ENCODE measurements at regions not wholly inside any gene's neighbourhood (a gene's known extent, or its start where the extent isn't known, plus 50 kb on each side); places are given as distances from the start of the nearest gene placed in this dataset.
"Not testable (repeated sequence)": the region's sequence is repeated elsewhere in the genome, so short reads cannot be mapped to it uniquely, and the experiment has no call there.

DNA sequence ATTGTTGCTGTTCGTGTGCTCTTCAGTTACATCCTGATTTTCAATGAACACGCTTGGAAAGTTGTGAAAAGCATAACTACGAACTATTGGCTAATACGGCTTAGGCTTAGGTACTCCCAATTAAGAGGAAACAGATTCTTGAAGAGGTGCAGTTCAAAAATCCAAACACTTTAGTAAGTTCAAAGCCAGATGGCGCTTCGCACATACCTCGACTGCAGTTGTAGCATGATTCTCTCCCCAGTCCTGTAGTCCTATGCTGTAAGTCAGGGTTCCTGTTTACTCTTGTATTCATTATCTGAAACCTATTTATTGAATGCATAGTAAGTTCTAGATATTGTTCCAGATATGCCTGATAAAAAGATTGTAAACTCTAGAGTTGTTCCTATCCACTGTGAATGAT is 165.2 kb downstream of the TRIB2 start:
- no peak for DNase-seq

- DNase-seq: no peak
Observed at GRCh38 chr2:12882393-12882792, 165.7 kb downstream of the TRIB2 start.

GRCh38 chr2:12883906-12884305 is 167.2 kb downstream of the TRIB2 start:
- no peak for DNase-seq

- no peak for DNase-seq
Observed at GRCh38 chr2:12884713-12885282, 168.1 kb downstream of the TRIB2 start.

DNA sequence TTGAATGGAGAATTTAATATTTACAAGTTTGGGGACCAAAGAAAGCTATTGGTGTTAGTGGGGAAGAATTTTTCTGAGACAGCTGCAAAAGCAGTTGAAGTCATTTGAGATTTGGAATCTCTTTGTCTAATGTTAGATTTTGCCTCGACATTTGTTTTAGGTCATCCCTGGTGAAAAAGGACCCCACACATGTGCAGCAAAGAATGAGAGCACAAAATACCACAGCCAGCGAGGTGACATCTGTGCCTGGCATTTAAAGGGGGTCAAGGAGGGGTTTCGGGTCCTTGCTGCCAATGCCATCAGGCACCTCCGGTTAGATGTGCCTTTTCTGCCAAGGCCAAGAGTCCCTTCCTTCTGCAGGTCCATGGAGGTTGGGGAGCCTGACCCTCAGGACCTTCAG is 173.3 kb downstream of the TRIB2 start:
- no peak for DNase-seq

GRCh38 chr2:12890481-12890991 is 173.8 kb downstream of the TRIB2 start:
- DNase-seq: no peak

- no peak for DNase-seq
Observed at GRCh38 chr2:12895017-12895416, 178.3 kb downstream of the TRIB2 start.

DNA sequence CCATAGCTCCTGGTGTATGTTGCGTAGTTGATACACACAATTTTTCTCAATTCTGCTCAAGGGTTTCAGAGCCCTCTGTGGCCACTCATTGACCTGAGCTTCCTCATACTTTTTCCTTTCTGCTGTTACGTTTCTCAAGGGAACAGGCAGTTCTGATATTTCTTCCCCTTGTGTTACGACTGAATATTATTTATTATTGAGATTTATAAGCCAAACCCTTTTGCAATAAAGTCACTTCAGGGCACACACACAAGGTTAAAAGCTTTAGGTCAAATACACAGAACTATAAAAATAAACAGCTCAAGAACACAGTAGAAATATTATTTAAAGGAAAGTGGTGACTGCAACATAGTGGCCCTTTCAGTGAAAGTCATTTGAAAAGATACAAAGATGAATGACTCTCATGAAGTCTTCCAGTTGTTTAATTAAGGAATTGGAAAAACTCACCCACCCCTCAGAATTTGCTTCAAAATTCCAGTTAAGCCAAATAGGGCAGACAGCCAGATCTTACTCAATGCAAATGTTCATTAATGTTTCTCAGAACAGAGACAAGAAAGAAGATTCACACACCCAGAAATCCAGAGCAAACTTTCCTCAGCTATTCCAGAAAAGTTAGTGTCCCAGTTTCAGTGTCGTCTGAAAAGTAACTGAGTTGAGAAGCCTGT is 179.7 kb downstream of the TRIB2 start:
- DNase-seq: no peak

DNA sequence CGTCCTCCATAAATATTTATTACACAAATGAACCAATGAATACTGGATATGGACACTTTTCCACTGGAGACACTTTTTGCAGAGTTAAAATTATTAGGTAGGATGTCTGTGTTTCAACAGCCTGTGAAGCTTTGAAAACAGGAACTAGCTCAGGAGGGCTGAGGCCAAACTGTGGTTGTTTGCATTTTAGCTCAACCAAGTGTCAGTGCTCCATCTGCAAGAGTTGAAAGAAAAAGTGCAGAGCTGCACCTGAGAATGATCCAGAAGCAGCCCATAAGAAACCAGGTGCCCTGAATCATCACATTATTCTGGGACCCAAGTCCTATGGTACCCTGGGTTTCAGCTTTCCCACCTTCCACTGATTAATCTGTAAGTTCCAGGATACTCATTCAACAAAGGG is 180.4 kb downstream of the TRIB2 start:
- DNase-seq: no peak

DNA sequence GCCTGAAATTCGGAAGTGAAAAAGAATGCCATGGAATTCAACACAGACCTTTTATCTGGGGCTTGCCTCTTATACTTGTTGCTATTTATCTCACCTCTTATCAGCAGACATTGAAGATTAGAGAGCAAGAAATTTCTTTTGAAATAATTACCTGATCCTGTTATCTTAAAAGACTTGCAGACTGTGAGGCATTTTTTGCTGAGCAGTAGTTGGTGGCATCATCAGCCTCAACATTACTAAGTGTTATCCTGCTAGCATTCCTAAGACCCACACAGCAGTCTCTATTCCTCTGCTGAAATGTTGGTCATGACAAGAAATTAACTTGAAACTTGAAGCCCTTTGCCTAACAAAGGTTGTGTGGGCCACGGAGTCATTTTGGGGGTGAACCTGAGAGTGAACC is 186.5 kb downstream of the TRIB2 start:
- no peak for DNase-seq

DNA sequence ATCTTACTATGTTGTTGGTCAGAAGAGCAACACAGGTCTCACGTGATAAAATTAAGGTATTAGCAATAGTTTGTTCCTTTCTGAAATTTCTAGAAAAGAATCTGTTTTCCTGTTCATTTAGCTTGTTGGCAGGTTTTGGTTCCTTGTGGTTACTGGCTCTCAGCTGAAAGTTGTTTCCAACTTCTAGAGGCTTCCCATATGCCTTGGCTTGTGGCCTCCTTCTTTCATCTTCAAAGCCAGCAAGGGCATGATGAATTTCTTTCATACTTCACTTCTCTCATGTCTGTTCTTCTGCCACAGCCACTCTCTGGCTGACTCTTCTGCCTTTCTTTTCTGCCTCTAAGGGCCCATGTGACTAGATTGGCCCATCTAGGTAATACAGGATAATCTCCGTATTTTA is 193.7 kb downstream of the TRIB2 start:
- DNase-seq: no peak

DNA sequence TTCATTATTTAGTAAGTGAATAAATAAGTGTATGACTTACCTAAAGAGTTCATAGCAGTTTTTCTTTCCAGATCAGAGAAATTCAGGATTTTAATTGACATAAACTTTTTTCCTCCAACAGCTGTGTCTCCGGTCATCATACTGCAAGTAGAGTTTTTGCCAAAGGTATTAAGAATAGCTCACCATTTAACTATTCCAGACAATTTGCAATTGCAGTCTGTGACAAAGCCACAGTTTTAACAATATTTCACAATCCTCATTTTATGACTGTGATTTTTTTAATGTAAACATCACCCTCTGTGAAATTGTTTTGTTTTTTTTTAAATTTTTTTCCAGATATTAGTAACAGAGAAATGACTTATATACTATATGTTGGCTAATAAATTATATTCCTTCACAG is 199.1 kb downstream of the TRIB2 start:
- no peak for DNase-seq

DNA sequence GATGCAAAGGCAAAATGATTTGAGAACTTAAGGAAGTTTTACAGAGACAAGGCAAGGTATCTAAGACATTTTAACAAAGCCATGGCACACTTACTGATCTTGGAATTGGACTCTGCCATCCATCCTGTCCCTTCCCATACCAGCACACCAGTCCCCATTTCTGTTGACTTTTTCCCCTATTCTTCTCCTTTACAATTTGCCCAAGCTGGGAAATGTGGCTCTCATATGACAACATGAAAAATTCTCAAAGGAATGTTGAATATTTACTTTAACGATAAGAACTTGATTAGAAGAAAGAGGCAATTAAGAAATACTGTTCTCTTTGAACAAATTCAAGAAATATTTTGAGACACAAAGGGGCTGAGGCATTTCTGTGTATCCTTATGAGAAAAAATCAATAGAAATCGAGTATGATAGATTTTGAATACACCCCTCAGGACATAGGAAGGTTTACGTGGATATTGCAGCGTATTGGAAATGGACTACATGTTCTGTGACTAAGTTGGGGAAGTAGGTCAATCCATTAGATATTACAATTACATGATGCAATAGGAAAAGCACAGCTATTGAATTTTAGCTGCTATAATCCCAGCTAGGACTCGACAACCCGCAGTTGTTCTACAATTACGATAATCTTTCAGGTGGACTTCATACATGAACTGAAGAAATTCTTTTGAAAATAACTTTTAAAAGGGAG is 201.6 kb downstream of the TRIB2 start:
- no peak for DNase-seq

DNA sequence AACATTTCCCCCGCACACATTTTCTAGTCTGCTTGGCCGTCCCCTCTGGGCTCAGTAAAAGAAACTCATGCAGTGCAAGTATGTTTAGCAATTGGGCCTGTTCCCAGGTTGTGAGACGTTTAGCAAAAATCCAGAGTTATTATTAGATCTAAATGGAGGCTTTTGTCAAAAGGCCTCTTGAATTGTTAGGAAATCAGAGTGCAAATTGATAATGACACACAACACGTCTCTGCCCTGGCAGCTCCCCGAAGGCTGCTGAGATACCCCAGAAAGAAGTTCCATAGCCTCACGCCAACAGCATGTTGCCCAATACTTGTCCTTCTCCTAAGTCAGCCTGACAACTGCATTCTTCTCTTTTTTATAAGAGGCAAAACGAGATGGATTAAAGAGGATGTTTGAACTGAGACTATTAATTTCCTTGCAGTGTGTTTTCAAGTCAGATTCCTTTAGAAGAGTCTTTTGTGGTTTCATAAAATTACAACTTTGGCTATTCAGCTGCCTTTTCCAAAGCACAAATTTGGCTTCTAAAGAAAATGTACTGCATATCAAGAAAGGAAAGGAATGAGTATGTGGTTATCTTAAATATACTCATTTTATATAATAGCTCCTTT is 202.2 kb downstream of the TRIB2 start:
- DNase-seq: no peak

- no peak for DNase-seq
Observed at GRCh38 chr2:12921321-12921720, 204.6 kb downstream of the TRIB2 start.

DNA sequence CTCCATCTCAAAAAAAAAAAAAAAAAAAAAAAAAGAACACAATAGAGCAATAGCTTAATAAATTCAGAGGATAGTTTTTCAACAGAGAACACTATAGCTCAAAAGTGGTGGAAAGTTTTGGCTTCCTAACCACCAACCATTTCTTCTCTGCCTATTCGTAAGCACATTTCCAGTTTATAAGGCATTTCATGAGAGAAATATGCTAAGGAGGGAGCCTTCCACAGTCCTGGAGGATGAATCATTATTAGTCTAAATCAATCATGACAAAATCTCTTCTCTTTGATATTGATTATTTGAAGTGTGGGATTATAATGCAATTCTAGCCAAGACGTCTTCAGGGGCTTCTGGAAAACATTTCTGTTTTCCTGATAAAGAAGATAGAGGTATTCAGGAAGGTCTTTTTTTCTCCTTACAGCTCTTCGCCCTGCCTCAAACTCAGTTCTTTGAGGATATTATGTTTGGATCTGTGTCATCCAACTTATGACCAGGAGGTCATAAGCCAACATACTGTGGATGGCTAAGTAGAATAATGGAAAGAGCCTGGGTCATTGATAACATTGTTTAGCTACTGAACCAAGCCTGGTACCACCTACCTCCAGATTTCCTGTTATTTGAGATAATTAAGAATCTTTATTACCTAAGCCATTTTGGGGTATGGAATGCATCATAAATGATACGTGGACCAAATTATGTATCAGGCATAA is 207.3 kb downstream of the TRIB2 start:
- peak; percentile 23 for DNase-seq

DNA sequence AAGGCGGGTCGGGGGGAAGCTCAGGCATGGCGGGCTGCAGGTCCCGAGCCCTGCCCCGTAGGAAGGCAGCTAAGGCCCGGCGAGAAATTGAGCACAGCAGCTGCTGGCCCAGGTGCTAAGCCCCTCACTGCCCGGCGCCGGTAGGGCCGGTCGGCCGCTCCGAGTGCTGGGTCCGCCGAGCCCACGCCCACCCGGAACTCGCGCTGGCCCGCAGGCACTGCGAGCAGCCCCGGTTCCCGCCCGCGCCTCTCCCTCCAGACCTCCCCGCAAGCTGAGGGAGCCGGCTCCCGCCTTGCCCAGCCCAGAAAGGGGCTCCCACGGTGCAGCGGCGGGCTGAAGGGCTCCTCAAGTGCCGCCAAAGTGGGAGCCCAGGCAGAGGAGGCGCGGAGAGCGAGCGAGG is 209.9 kb downstream of the TRIB2 start:
- not testable (repeated sequence) for DNase-seq

- DNase-seq: no peak
Observed at GRCh38 chr2:12928197-12928774, 211.6 kb downstream of the TRIB2 start.

DNA sequence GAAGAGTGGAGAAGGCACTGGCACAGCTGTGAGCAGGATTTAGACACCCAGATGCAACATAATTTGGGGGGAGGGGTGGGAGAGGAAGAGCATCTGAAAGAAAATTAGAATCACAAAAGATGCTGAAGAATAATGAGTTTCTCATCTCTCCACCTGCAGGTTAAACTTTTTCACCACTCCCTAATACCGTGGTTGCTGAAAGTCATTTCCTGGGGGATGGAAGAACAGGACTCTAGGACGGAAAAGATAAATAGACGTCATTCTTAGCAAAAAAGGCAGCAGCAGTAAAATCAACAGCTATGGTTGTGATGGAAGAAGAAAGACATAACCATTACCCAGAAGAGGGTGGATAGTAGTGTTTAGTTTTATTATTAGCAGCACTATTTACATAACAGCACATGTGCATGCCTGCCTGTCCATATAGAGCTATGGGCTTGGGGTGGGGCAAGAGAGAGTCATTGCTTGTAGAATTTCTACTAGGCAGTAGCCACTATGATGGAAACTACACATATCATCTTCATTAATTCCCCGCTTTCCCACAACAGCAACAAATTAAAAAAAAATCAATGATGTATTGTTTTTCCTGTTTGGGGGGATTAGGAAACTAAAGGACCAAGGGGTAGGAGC is 212.2 kb downstream of the TRIB2 start:
- DNase-seq: no peak

- no peak for DNase-seq
Observed at GRCh38 chr2:12929758-12930157, 213.0 kb downstream of the TRIB2 start.

GRCh38 chr2:12930391-12930790 is 213.7 kb downstream of the TRIB2 start:
- DNase-seq: no peak

- peak; percentile 64 for DNase-seq
Observed at GRCh38 chr2:12931186-12931844, 214.6 kb downstream of the TRIB2 start.
